Adrenal gland (tissue), 9 donors: ENCODE measurements at regions not wholly inside any gene's neighbourhood (a gene's known extent, or its start where the extent isn't known, plus 50 kb on each side); places are given as distances from the start of the nearest gene placed in this dataset.

Experiments used
- DNase-seq, 7 donors: peaks; one replicate each; pipeline ENCODE4 v3.0.0-alpha.2; 2019 to 2020
- H3K27ac ChIP-seq, 5 donors: fragments of 200-600 bp; sonication (generic) in 4 of 5; 1 replicate in 3 of 5; 2 replicates in 2 of 5; pipeline versions ENCODE4 v1.5.1 to v1.8.0; 2016 to 2020; ENCODE audit warnings: mild to moderate bottlenecking in 1 of 5
- H3K27me3 ChIP-seq: fragments of 200-600 bp; 2 replicates; pipeline ENCODE4 v1.8.0; 2021
- H3K36me3 ChIP-seq, 2 donors: fragments of 200-600 bp; replicated peaks in 1 of 2; 1 replicate in 1 of 2; 2 replicates in 1 of 2; pipeline versions ENCODE4 v1.5.1 to v1.8.0; 2018 to 2022
- H3K4me1 ChIP-seq, 2 donors: fragments of 200-600 bp; replicated peaks in 1 of 2; 1 replicate in 1 of 2; 2 replicates in 1 of 2; pipeline versions ENCODE4 v1.5.1 to v1.8.0; 2018 to 2021
- H3K4me3 ChIP-seq, 4 donors: fragments of 200-600 bp; sonication (generic) in 3 of 4; one replicate each; pipeline ENCODE4 v1.5.1; 2016 to 2018
- H3K9me3 ChIP-seq, 3 donors: fragments of 200-600 bp; sonication (generic) in 1 of 3; replicated peaks in 1 of 3; 1 replicate in 2 of 3; 2 replicates in 1 of 3; pipeline versions ENCODE4 v1.5.1 to v1.8.0; 2016 to 2021
- CTCF ChIP-seq, 6 experiments: fragments of 450-650 bp in 4 of 6; fragments of 200-600 bp in 2 of 6; sonication (generic) in 1 of 6; IDR thresholded peaks; 1 replicate in 5 of 6; 2 replicates in 1 of 6; pipeline versions ENCODE4 v1.5.1 to v1.8.0; 2016 to 2021; ENCODE audit warnings: antibody characterized with exemption in 6 of 6, mild to moderate bottlenecking in 2 of 6, moderate library complexity in 1 of 6
- POLR2A ChIP-seq, 2 donors: fragments of 450-650 bp; IDR thresholded peaks; one replicate each; pipeline ENCODE4 v1.6.1; 2017; ENCODE audit warnings: antibody characterized with exemption in 2 of 2, mild to moderate bottlenecking in 2 of 2, moderate library complexity in 1 of 2
- WGBS, 4 donors: extraction: QIAGEN DNeasy Blood & Tissue Kit in 2 of 4; methylation state at CpG; one replicate each; pipeline versions ENCODE4 v1.1.5 to v1.1.7; 2013 to 2017; 5-methylcytosine and 5-hydroxymethylcytosine counted together
- intact Hi-C, 2 donors: fragments of 100-400 bp; cut with DNase I; formaldehyde crosslinking; loops; one replicate each; pipeline versions ENCODE4 v1.14.1 to v1.15.0; 2022 to 2023
- donor health status: healthy with polysubstance abuse.
- donor health status: Bipolar disorder and iron deficiency.
- donor health status: DM: yes; HTN: yes; CAD: no.
- donor health status: DM: no; HTN: no; CAD: no.
- donor health status: DM: no; HTN: no; CAD: no.

GRCh38 chr1:55589671-55590297 lies 374.6 kb upstream of the USP24 start:
- H3K27me3 ChIP-seq, result no peaks in the 10 kb centered on the region
- intact Hi-C loops, result no loop called here
- WGBS, 4 donors, result 63 to 75% (median 69%) methylated on average over 7 of the region's 7 CpGs
- no peak overlapping the region for H3K4me3 ChIP-seq
- no peak for TF ChIP-seq POLR2A (IDR thresholded peaks at IDR 0.05)
- TF ChIP-seq CTCF (IDR thresholded peaks at IDR 0.05), result no peak
- no peaks in the 10 kb centered on the region for H3K4me1 ChIP-seq
- H3K9me3 ChIP-seq, result no peaks in the 10 kb centered on the region
- no peaks in the 10 kb centered on the region for H3K36me3 ChIP-seq
- no peak for DNase-seq
- H3K27ac ChIP-seq, result peak overlapping the region in 1 of 5 donors; percentile 58

GRCh38 chr1:55588309-55588708 lies 373.1 kb upstream of the USP24 start:
- Histone ChIP-seq H3K4me3 (no peak overlapping the region), H3K27ac (no peak overlapping the region), H3K9me3 (no peaks in the 10 kb centered on the region), H3K4me1 (no peaks in the 10 kb centered on the region), H3K36me3 (no peaks in the 10 kb centered on the region), H3K27me3 (no peaks in the 10 kb centered on the region)
- no peak for TF ChIP-seq CTCF (IDR thresholded peaks at IDR 0.05)
- TF ChIP-seq POLR2A (IDR thresholded peaks at IDR 0.05), result no peak
- DNase-seq, result no peak
- 52 to 61% (median 53%) methylated on average over 2 of the region's 2 CpGs for WGBS, 4 donors
- intact Hi-C loops, result no loop called here

- intact Hi-C loops, result no loop called here
- Histone ChIP-seq H3K9me3 (no peaks in the 10 kb centered on the region), H3K27ac (no peak overlapping the region), H3K4me3 (no peak overlapping the region), H3K4me1 (no peaks in the 10 kb centered on the region), H3K36me3 (no peaks in the 10 kb centered on the region), H3K27me3 (no peaks in the 10 kb centered on the region)
- TF ChIP-seq CTCF (IDR thresholded peaks at IDR 0.05) (no peak), POLR2A (IDR thresholded peaks at IDR 0.05) (no peak)
- DNase-seq, result no peak
- 76 to 87% (median 83%) methylated on average over 3 of the region's 3 CpGs for WGBS, 4 donors
These were observed 371.6 kb upstream of the USP24 start for GRCh38 chr1:55586771-55587170.

- no peak for DNase-seq
- Histone ChIP-seq H3K27me3 (no peaks in the 10 kb centered on the region), H3K36me3 (no peaks in the 10 kb centered on the region), H3K4me3 (no peak overlapping the region), H3K27ac (no peak overlapping the region), H3K9me3 (no peaks in the 10 kb centered on the region), H3K4me1 (no peaks in the 10 kb centered on the region)
- TF ChIP-seq CTCF (IDR thresholded peaks at IDR 0.05) (no peak), POLR2A (IDR thresholded peaks at IDR 0.05) (no peak)
- 74 to 88% (median 83%) methylated on average over 3 of the region's 3 CpGs for WGBS, 4 donors
- intact Hi-C loops, result no loop called here
These were observed 370.2 kb upstream of the USP24 start for GRCh38 chr1:55585402-55585792.
